Epidermal melanocyte (primary cell): ENCODE measurements at regions not wholly inside any gene's neighbourhood (a gene's known extent, or its start where the extent isn't known, plus 50 kb on each side); places are given as distances from the start of the nearest gene placed in this dataset.
A peak's percentile ranks its signal among the peaks of the same experiment; 100 is the strongest.
"Not testable (repeated sequence)": the region's sequence is repeated elsewhere in the genome, so short reads cannot be mapped to it uniquely, and the experiment has no call there.

ENCODE experiments used
- DNase-seq: peaks from one replicate; pipeline ENCODE4 v3.0.0; 2011; ENCODE audit warnings: low spot score; ENCODE audit not compliant: insufficient read length

DNA sequence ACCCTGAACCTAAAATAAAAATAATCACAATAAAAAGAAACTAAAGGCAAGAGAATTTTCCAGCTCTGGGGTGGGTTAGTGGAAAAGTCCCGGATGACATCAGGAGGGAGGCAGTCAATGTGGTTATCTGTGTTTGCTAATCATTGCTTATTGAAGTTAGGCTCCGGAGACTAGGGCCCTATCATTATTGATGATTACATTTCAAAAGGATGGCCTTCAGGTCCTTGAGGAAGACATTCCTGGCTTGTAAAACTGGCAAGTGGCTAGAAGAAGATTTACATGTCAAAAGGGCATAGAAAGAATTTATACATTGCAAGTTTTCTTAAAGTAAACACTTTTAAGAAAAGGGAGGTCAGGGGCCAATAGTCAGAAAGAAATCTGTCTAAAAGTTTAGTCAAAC, 123.4 kb downstream of the POSTN start:
- no peak for DNase-seq

DNA sequence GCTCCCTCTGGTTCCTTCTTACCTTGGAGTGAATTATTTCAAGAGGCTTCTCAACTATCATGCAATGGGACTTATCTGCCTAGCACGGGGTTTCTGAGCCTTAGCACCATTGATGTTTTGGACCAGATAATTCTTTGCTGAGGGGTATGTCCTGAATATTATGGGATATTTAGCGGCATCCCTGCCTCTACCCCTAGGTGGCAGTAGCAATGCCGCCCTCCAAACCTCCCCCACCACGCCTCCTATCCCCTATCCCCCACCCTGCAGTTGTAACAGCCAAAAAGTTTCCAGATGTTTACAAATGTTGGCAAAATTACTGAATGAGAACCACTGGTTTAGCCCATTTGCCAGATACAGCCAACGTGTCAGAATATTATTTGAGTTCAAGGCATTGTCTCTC, 125.5 kb downstream of the POSTN start:
- no peak for DNase-seq

- DNase-seq, result not testable (repeated sequence)
These were observed 126.3 kb downstream of the POSTN start for GRCh38 chr13:37472266-37472665.

DNA sequence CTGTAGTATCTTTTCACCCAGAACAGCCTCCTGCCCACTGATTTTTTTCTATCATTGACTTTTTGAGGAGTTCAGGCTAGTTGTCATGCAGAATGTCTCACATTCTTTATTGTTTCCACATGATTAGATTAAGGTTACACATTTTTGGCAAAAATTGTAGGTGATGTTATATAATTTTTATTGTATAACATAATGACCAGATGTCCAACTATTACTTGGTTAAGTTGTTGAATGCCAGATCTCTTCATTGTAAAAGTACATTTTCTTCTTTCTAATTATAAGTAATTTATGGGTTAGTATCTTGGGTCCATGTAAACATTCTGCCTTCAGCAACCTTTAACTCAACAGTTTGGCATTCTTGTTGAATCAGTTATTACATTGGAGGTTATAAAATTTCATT, 138.4 kb downstream of the POSTN start:
- DNase-seq, result no peak

DNA sequence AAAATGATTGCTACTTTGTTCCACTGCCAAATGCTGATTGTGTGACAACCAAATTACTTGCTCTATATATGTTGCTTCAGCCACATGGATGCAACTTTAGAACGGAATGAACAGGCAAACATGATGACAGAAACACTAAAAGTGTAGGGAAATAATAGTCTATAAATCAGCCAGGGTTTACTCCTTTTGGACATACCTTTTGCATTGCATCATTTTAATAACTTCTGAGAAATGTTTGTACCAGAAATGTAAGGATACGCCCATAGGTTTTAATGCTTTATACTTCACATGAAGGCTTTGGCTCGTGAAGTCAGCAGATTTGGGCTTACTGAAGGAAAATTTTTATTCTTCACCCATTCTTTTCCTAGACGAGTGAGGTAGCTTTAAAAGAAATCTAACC, 141.0 kb downstream of the POSTN start:
- no peak for DNase-seq

- DNase-seq, result no peak
These were observed 142.1 kb downstream of the POSTN start for GRCh38 chr13:37456506-37456905.

- DNase-seq, result no peak
These were observed 142.5 kb downstream of the POSTN start for GRCh38 chr13:37456041-37456440.

DNA sequence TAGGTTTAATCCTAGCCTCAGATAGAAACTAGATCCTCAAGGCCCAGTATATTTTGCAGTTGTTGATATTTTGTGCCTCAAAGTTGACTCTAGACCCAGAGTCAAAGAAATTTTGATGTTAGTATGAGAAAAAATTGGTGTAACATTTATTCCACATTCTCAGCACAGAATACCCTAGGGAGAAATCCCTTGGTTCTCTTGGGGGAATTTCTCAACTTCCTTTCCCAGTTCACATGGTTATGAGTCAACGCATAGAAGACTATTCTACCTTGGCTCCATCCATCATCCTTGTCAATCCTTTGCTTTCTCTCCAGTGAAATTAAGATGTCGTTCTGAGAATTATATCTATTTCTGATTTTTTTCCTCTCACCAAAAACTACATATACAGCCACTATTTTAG, 145.3 kb downstream of the POSTN start:
- DNase-seq, result no peak

- no peak for DNase-seq
These were observed 148.3 kb downstream of the POSTN start for GRCh38 chr13:37450276-37450675.

DNA sequence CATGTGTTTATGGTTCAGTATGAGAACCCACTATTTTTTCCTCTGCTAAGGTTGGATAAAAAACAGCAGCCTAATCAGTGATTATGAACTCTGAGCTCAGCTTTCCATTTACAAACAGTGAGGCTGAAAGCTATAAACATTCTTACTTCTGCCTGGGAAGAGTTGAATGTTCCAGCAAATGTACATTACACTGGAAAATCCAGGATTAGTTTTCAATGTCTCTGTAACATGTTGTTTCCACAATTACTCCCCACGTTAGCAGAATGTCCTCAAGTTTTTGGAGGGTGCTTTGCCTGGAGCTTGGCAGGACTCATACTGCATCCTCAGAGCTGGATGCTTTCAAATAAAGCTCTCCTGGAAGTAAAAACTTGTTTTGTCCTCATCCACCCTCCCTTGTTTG, 150.4 kb downstream of the POSTN start:
- no peak for DNase-seq

GRCh38 chr13:37446503-37446902, 152.1 kb downstream of the POSTN start:
- peak; percentile 18 for DNase-seq

DNA sequence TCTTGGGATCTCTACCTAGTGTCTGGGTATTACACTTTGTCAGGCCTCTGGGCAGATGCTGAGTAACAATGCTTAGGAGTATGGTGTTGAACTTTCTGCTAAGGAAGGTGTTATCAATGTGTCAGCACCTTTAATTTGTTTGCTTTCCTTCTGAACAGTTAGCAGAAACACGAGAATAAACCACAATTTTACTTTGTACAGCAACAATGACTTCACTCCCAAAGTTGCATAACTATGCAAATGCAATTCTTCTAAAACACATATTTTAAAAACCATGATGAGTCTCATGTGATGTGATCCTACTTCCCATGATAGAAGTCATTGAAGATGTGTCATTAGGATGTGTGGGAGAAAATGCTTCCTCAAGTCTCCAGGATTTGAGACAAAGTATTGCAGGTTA, 155.0 kb downstream of the POSTN start:
- no peak for DNase-seq

DNA sequence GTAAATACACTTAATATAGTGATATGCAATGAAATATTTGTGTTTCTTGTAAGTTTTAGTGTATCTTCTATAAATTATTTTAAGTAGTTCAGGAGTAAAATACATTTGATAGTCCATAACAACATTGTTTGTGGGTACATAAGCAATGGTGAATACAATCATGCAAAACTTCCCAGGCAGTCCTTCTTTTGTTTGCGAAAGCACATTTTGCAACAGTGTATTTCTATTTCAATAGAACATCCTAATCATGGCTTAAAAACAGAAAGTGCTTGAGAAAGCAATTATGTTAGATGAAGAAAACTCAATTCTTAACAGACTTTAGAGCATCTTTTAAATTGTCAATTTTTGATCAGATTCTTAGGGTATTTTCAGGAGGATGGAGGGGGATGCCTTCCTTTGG, 155.6 kb downstream of the POSTN start:
- DNase-seq, result no peak

DNA sequence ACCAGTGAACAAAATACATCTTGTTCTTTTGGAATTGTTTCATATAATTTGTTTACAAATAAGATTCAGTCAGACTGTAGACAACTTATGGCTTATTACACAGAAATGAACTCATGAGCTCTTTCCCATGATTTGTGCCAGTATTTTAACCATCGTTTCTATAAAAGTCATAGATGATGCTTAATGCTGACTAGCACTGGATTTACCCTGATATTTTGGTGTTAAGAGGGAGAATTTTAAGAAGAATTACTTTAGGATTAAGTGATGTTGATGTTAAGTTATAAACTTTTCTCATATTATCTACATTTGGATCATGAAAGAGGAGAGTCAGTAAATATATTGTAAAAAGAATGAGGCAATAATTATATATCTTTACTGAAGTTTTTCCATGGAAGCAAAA, 162.7 kb downstream of the POSTN start:
- DNase-seq, result no peak

DNA sequence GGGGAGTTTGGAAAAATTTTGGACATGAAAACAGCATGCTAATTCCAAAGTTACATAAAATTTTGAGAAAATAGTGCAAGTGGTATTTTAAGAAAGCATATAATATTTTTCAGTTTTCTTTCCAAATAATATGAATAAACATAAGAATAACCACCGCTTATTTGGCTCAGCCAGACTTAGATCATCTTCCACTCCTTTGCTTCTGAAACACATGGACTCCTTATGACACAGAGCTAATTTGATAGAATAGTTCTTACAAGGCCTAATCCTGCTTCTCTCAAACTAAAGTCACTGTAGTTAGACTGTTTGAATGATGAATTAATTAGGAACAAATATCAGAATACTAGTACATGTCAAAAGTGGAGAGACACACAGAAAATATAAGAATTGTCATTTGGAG, 165.5 kb downstream of the POSTN start:
- no peak for DNase-seq

DNA sequence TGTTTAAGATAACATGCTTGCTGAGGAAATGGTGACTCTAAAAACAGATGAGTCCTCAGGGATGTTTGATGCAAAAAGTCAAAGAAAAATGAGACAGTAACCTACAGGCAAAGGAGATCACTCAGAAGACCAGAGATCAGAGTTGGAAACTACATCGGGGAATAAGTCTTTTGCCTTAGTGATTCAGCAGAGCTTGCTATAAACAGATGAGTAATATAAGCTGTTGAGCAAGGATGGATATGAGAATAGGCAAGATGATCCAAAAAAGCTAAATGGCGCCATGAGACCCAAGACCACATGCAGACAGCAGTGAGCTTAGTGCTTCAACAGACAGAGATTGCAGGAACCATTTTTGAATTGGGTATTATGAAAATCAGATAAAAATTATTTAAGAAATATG, 168.6 kb downstream of the POSTN start:
- peak; percentile 21 for DNase-seq

DNA sequence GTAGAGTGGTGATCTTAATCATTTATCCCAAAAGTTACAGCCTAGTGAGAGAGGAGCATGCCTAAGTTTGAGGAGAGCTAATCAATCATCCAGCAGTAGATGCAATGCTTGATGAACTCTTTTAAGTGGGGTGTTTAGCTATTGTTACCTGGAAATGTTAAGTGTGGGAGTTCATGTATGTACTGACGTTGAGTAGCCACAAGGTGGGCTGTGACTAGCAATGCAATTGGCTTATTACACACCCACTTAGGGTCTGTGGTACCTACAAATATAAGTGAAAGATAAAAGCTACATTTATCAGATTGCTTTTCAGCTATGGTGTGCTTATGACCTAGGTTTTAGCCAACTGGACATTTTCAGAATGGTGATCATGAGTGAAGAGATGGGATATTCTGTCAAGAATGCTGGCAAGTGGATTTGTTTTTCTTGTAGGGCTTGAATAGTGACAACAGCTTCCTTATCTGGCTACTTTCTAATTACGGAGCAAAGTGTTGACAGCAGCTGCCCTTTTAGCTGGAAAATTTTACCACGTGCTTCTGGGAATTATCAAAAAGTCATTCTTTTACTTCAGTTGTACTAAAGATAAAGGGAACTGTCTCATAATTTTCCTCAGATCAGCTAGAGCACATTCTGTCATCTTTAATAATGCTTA, 170.6 kb downstream of the POSTN start:
- DNase-seq, result no peak

- DNase-seq, result no peak
These were observed 180.1 kb downstream of the POSTN start for GRCh38 chr13:37418490-37418889.

DNA sequence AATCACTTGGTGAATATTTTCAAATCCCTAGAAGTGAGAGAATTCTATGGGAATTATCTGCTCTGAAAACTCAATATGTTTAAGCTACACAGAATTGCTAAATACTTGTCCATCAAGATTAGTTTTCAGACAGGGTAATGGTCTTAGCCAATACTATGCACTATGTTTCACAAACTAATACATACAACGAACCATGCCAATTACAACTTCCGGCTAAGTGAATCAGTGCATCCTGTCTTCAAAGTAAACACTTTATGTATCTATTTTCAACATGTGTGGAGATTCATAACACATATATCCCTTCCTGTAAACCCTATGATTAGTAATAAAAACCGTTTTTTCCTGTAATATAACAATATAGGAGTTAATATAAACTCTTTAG, 181.5 kb downstream of the POSTN start:
- DNase-seq, result no peak

- DNase-seq, result no peak
These were observed 182.1 kb downstream of the POSTN start for GRCh38 chr13:37416291-37417059.

DNA sequence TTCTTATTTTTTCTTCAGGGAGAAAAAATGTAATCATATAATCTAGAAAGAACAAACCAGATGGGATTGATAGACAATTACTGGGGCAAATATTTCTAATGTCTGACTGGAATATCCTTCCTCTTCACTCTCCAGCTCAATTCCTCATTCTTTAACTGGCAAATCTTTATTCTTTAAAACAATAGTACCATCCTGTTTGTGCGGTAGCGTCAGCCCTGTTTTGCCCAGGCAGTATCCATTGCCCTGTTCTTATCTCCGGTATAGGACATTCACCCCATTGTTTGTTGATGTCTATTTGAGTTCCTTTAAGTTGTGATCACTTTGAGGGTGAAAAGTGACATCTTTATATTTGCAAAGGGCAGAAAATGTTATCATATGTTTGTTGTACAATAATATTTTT, 185.4 kb downstream of the POSTN start:
- DNase-seq, result no peak

DNA sequence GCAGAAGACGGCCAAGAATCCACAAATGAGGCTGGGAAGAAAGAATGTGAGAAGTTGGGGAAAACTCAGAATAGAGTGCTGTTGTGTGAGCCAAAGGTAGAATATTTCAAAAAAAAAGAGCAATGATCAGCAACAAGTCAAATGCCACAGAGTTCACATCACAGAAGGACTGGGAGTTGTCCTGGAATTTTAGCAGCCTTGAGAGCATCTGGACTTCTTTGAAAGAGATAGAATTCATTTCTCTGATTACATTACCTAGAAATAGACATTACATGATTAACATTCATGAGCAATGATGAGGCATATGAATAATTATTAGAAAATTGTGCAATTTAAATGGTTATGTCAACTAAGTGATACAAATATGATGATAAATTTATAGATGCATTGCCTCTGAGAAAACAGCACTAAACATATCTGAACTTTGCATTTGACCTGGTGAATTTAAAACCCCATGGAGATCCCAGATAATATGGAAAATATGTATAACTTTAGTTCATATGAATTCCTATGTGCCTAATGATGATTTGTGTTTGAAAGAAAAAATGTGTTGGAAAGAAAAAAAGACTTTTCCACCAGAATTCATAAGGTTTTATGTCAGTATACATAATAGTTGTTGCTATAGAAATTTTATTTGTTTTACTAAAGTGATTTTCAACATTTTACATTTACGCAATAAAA, 186.2 kb downstream of the POSTN start:
- no peak for DNase-seq

- no peak for DNase-seq
These were observed 188.3 kb downstream of the POSTN start for GRCh38 chr13:37410316-37410715.
